Upper lobe of right lung (tissue), 1 donor: ENCODE measurements at regions not wholly inside any gene's neighbourhood (a gene's known extent, or its start where the extent isn't known, plus 50 kb on each side); places are given as distances from the start of the nearest gene placed in this dataset.

Experiments
- ATAC-seq: fragments of 200-7000 bp; cut with Tn5 transposase; one replicate; pipeline ENCODE4 v1.9.1; 2020; ENCODE audit warnings: mild to moderate bottlenecking, moderate library complexity
- DNase-seq: peaks from one replicate; pipeline ENCODE4 v3.0.0-alpha.2; 2020
- H3K27ac ChIP-seq: fragments of 200-600 bp; one replicate; pipeline ENCODE4 v1.8.0; 2022
- H3K27me3 ChIP-seq: fragments of 200-600 bp; one replicate; pipeline ENCODE4 v1.8.0; 2022; ENCODE audit warnings: mild to moderate bottlenecking
- H3K36me3 ChIP-seq: fragments of 200-600 bp; one replicate; pipeline ENCODE4 v1.8.0; 2022
- H3K4me1 ChIP-seq: fragments of 200-600 bp; one replicate; pipeline ENCODE4 v1.8.0; 2022
- H3K4me3 ChIP-seq: fragments of 200-600 bp; one replicate; pipeline ENCODE4 v1.8.0; 2022; ENCODE audit warnings: mild to moderate bottlenecking
- H3K9me3 ChIP-seq: fragments of 200-600 bp; one replicate; pipeline ENCODE4 v1.8.0; 2022
- CTCF ChIP-seq: fragments of 200-600 bp; IDR thresholded peaks from one replicate; pipeline ENCODE4 v1.8.0; 2022; ENCODE audit warnings: antibody characterized with exemption
- intact Hi-C: fragments of 100-400 bp; cut with DNase I; formaldehyde crosslinking; loops from one replicate; pipeline ENCODE4 v1.11.0; 2022
- donor health status: DM: no; HTN: yes; CAD: no; lungs with severe emphysema.

GRCh38 chr4:155134136-155134535 lies 74.3 kb upstream of the NPY2R start:
- no peak for TF ChIP-seq CTCF
- ATAC-seq: no peak

GRCh38 chr4:155140889-155141288 lies 67.5 kb upstream of the NPY2R start:
- no peak for TF ChIP-seq CTCF
- no peaks in the 10 kb centered on the region for H3K4me1 ChIP-seq
- DNase-seq (no peak), ATAC-seq (no peak)
- H3K36me3 ChIP-seq: no peaks in the 10 kb centered on the region
- no peak overlapping the region for H3K4me3 ChIP-seq
- H3K9me3 ChIP-seq: no peaks in the 10 kb centered on the region
- no peaks in the 10 kb centered on the region for H3K27me3 ChIP-seq
- intact Hi-C loops: no loop called here
- no peak overlapping the region for H3K27ac ChIP-seq

More at GRCh38 chr4:155134136-155134535, 74.3 kb upstream of the NPY2R start:
- Histone ChIP-seq H3K36me3 (no peaks in the 10 kb centered on the region), H3K27ac (no peak overlapping the region), H3K4me1 (no peaks in the 10 kb centered on the region), H3K4me3 (no peak overlapping the region), H3K27me3 (no peaks in the 10 kb centered on the region), H3K9me3 (no peaks in the 10 kb centered on the region)
- no peak for DNase-seq
- intact Hi-C loops: no loop called here

GRCh38 chr4:155143512-155143911 lies 64.9 kb upstream of the NPY2R start:
- Histone ChIP-seq H3K36me3 (no peaks in the 10 kb centered on the region), H3K27me3 (no peaks in the 10 kb centered on the region), H3K27ac (no peak overlapping the region), H3K4me3 (no peak overlapping the region), H3K4me1 (no peaks in the 10 kb centered on the region), H3K9me3 (no peaks in the 10 kb centered on the region)
- DNase-seq (no peak), ATAC-seq (no peak)
- TF ChIP-seq CTCF: no peak
- intact Hi-C loops: no loop called here
